ENCODE measurements at regions not wholly inside any gene's neighbourhood (a gene's known extent, or its start where the extent isn't known, plus 50 kb on each side); places are given as distances from the start of the nearest gene placed in this dataset.

DNA sequence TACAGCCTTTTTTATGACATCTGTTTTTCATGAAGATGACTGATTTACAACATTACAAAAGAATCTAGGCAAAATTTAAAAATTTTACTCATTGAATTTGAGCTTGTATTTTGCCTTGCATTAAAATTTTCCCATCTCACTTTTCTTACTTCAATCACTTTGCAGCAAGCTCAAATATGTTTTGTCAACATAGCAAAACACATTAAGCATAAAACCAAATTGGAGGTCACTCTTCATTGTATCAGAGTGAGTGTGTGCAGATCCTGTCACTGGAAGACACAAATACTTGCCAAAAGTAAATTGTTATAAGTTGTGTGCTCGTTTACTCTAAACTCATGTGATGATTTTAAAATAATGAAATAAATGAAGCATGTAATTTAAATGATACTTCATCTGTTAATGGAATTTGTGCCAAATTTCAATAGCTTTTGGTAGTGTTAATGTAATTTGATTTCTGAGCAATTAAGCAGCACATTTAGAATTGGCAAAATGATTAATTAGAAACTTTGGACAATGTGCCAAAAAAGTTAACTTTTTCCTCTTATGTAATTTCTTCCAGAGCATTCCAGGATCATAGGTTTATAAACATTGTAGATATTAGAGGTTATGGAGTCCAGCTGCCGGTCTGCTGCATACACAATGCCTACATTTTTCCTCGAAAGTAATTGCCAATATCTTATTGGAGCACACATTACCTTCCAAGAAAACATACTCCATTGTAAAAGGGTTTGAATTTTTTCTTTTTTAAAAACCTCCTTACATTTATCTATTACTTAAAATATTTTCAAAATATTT, 1078.2 kb upstream of the LRRTM3 start:
- no peak for DNase-seq

DNA sequence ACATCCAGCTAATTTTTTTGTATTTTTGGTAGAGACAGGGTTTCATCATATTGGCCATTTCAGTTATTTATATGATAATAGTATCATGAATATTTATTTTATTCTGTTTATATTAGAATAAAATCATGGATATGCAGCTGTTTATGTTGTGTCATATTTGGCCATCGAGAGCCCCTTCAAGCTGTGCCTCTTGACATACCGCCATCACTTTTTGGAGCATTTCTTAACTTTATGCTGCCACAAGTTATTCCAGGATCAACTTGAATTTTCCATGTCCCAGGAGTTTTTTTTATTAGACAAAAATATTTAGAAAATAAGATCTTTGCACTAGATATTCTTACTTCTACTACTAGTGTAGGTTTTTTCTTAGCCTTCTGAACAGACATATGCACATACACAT, 1067.0 kb upstream of the LRRTM3 start:
- no peak for DNase-seq

DNA sequence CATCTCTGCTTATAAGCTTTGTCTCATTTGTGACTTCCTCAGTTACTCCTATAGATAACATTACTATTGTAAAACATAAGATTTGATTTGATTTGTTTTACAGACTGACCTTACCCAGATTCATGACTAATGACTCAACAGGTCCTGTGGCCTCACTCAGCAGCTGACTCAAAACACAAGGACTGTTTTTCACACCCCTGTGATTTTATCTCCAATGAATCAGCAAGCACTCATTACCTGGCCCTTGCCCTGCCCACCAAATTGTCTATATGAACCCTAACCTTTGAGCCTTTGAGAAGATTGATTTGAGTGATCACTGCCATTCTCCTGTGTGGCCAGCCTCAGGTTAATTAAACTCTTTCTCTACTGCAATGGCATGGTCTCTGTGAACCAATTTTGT, 1064.6 kb upstream of the LRRTM3 start:
- no peak for DNase-seq
